Ovary (tissue), 3 donors: ENCODE measurements at regions not wholly inside any gene's neighbourhood (a gene's known extent, or its start where the extent isn't known, plus 50 kb on each side); places are given as distances from the start of the nearest gene placed in this dataset.

Experiments used
- POLR2A ChIP-seq: fragments of 450-650 bp; IDR thresholded peaks from one replicate; pipeline ENCODE4 v1.6.1; 2017; ENCODE audit warnings: antibody characterized with exemption, mild to moderate bottlenecking, moderate library complexity
- TF ChIP-seq, protein P1 (sequence below), 3 donors: fragments of 450-650 bp in 2 of 3; fragments of 200-600 bp in 1 of 3; IDR thresholded peaks; one replicate each; pipeline versions ENCODE4 v1.5.1 to v1.8.0; 2016 to 2022; ENCODE audit warnings: antibody characterized with exemption in 3 of 3, mild to moderate bottlenecking in 1 of 3
- donor health status: DM: no; HTN: no; CAD: no.

DNA sequence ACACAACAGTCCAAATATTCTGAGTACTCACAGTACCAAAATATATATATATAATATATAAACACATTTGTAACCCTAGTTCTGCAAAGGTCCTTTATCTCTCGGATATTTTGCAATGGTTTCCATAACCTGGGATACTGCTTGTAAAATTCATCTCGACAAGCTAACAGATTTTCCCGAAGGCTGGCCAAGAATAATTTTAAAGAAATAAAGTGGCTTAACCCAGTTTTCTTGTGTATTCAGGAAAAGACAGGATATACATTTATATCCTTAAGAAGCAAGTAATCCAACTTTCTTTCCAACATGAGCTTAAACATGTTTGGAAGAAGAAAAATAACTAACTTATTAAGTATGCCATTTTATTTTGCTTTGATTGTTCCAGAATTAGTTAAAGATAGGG lies 348.7 kb upstream of the RUNX1 start:
- no peak for TF ChIP-seq POLR2A
- TF ChIP-seq, protein P1, sequence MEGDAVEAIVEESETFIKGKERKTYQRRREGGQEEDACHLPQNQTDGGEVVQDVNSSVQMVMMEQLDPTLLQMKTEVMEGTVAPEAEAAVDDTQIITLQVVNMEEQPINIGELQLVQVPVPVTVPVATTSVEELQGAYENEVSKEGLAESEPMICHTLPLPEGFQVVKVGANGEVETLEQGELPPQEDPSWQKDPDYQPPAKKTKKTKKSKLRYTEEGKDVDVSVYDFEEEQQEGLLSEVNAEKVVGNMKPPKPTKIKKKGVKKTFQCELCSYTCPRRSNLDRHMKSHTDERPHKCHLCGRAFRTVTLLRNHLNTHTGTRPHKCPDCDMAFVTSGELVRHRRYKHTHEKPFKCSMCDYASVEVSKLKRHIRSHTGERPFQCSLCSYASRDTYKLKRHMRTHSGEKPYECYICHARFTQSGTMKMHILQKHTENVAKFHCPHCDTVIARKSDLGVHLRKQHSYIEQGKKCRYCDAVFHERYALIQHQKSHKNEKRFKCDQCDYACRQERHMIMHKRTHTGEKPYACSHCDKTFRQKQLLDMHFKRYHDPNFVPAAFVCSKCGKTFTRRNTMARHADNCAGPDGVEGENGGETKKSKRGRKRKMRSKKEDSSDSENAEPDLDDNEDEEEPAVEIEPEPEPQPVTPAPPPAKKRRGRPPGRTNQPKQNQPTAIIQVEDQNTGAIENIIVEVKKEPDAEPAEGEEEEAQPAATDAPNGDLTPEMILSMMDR (IDR thresholded peaks at IDR 0.05) = no peak
